Kidney (tissue), 13 donors: ENCODE measurements at regions not wholly inside any gene's neighbourhood (a gene's known extent, or its start where the extent isn't known, plus 50 kb on each side); places are given as distances from the start of the nearest gene placed in this dataset.

Source experiments
- DNase-seq, 5 donors: peaks; one replicate each; pipeline ENCODE4 v3.0.0-alpha.2; 2013 to 2020
- FAIRE-seq: peaks from 2 replicates; lab custom pipeline; 2012; peaks lifted over from hg19 to GRCh38; lab: Jason Lieb, UNC
- H3K27ac ChIP-seq, 2 donors: one replicate each; pipeline ENCODE4 v1.7.0; 2013; ENCODE audit warnings: low read depth in 2 of 2, low read length in 2 of 2, inconsistent platforms in 1 of 2
- H3K27me3 ChIP-seq: one replicate; pipeline ENCODE4 v1.7.1; 2013; ENCODE audit warnings: low read length, inconsistent platforms; ENCODE audit not compliant: control insufficient read depth, insufficient read depth
- H3K36me3 ChIP-seq, 3 donors: one replicate each; pipeline versions ENCODE4 v1.7.0 to v1.7.1; 2013; ENCODE audit warnings: low read length in 3 of 3, control low read depth in 1 of 3, inconsistent platforms in 1 of 3; ENCODE audit not compliant: insufficient read depth in 3 of 3, control insufficient read depth in 2 of 3
- H3K4me1 ChIP-seq, 3 donors: one replicate each; pipeline versions ENCODE4 v1.7.0 to v1.7.1; 2013; ENCODE audit warnings: low read length in 3 of 3, inconsistent platforms in 1 of 3, low read depth in 1 of 3; ENCODE audit not compliant: control insufficient read depth in 2 of 3, insufficient read depth in 2 of 3
- H3K4me3 ChIP-seq, 3 donors: one replicate each; pipeline versions ENCODE4 v1.7.0 to v1.8.1; 2013; ENCODE audit warnings: low read length in 3 of 3, control low read depth in 1 of 3, inconsistent platforms in 1 of 3
- H3K9ac ChIP-seq, 3 donors: one replicate each; pipeline versions ENCODE4 v1.7.0 to v1.7.1; 2013; ENCODE audit warnings: low read length in 3 of 3, control low read depth in 1 of 3, inconsistent platforms in 1 of 3
- H3K9me3 ChIP-seq, 3 donors: one replicate each; pipeline versions ENCODE4 v1.7.0 to v1.7.1; 2013; ENCODE audit warnings: low read length in 3 of 3, control low read depth in 1 of 3, inconsistent platforms in 1 of 3; ENCODE audit not compliant: control insufficient read depth in 2 of 3, insufficient read depth in 1 of 3
- CTCF ChIP-seq: IDR thresholded peaks from 3 replicates; pipeline ENCODE4 v1.5.1; 2012; ENCODE audit warnings: mild to moderate bottlenecking, moderate library complexity, borderline replicate concordance; ENCODE audit not compliant: insufficient read depth; ENCODE audit errors: extremely low read depth
- intact Hi-C: fragments of 100-400 bp; cut with DNase I; formaldehyde crosslinking; loops from one replicate; pipeline ENCODE4 v1.11.1; 2022
- donor health status: control.
- donor health status: control.
- donor health status: control.
- donor health status: control.
- donor health status: control.
- donor health status: DM: yes; HTN: yes; CAD: no.
- donor health status: Normal renal cell carcinoma (clear cell type).

- Histone ChIP-seq H3K9me3 (no peaks in the 10 kb centered on the region), H3K27ac (no peak overlapping the region), H3K27me3 (no peaks in the 10 kb centered on the region), H3K9ac (no peak overlapping the region), H3K36me3 (no peaks in the 10 kb centered on the region), H3K4me1 (no peaks in the 10 kb centered on the region), H3K4me3 (no peak overlapping the region)
- FAIRE-seq (no peak), DNase-seq (no peak)
- no peak for TF ChIP-seq CTCF
- intact Hi-C loops, result no loop called here
These were observed 1857.4 kb downstream of the NCAM2 start for GRCh38 chr21:22855581-22855980.

GRCh38 chr21:22871692-22872091 lies 1873.5 kb downstream of the NCAM2 start:
- no peaks in the 10 kb centered on the region for H3K9me3 ChIP-seq

GRCh38 chr21:22880573-22880972 lies 1882.4 kb downstream of the NCAM2 start:
- H3K4me1 ChIP-seq, result no peaks in the 10 kb centered on the region
- H3K27ac ChIP-seq, result no peak overlapping the region
- DNase-seq (no peak), FAIRE-seq (no peak)
- H3K9ac ChIP-seq, result no peak overlapping the region
- no peak overlapping the region for H3K4me3 ChIP-seq
- H3K36me3 ChIP-seq, result no peaks in the 10 kb centered on the region
- intact Hi-C loops, result no loop called here
- H3K27me3 ChIP-seq, result no peaks in the 10 kb centered on the region
- H3K9me3 ChIP-seq, result no peaks in the 10 kb centered on the region
- no peak for TF ChIP-seq CTCF

More at GRCh38 chr21:22871692-22872091, 1873.5 kb downstream of the NCAM2 start:
- DNase-seq (no peak), FAIRE-seq (no peak)
- intact Hi-C loops, result no loop called here
- no peak overlapping the region for H3K9ac ChIP-seq
- no peaks in the 10 kb centered on the region for H3K4me1 ChIP-seq
- no peaks in the 10 kb centered on the region for H3K27me3 ChIP-seq
- TF ChIP-seq CTCF, result no peak
- H3K36me3 ChIP-seq, result no peaks in the 10 kb centered on the region
- H3K27ac ChIP-seq, result no peak overlapping the region
- H3K4me3 ChIP-seq, result no peak overlapping the region

GRCh38 chr21:22881131-22881530 lies 1882.9 kb downstream of the NCAM2 start:
- Histone ChIP-seq H3K4me3 (no peak overlapping the region), H3K4me1 (no peaks in the 10 kb centered on the region), H3K36me3 (no peaks in the 10 kb centered on the region), H3K9ac (no peak overlapping the region), H3K27me3 (no peaks in the 10 kb centered on the region), H3K27ac (no peak overlapping the region), H3K9me3 (no peaks in the 10 kb centered on the region)
- no peak for TF ChIP-seq CTCF
- FAIRE-seq (no peak), DNase-seq (no peak)
- intact Hi-C loops, result no loop called here
